GM23338 (cell line): ENCODE measurements at regions not wholly inside any gene's neighbourhood (a gene's known extent, or its start where the extent isn't known, plus 50 kb on each side); places are given as distances from the start of the nearest gene placed in this dataset.
A peak's percentile ranks its signal among the peaks of the same experiment; 100 is the strongest.
"Not testable (repeated sequence)": the region's sequence is repeated elsewhere in the genome, so short reads cannot be mapped to it uniquely, and the experiment has no call there.

Source experiments
- ATAC-seq: fragments of 200-7000 bp; cut with Tn5 transposase; 3 replicates; pipeline ENCODE4 v1.9.1; 2020
- DNase-seq: peaks from one replicate; pipeline ENCODE4 v3.0.0-alpha.2; 2015; ENCODE audit warnings: low spot score
- H2AFZ ChIP-seq: fragments of 200-600 bp; sonication (generic); 2 replicates; pipeline ENCODE4 v1.8.0; 2016; ENCODE audit warnings: antibody characterized with exemption, mild to moderate bottlenecking, moderate library complexity
- H3F3A ChIP-seq: fragments of 200-600 bp; sonication (generic); replicated peaks from 2 replicates; pipeline ENCODE4 v1.8.0; 2017; ENCODE audit warnings: antibody characterized with exemption, mixed run types, low read depth
- H3K27ac ChIP-seq: fragments of 200-600 bp; sonication (generic); 2 replicates; pipeline ENCODE4 v1.6.1; 2016; ENCODE audit warnings: low read depth
- H3K27me3 ChIP-seq: fragments of 200-600 bp; sonication (generic); 2 replicates; pipeline ENCODE4 v1.8.0; 2016; ENCODE audit warnings: mild to moderate bottlenecking, mixed run types, moderate library complexity; ENCODE audit not compliant: insufficient read depth
- H3K36me3 ChIP-seq: fragments of 200-600 bp; sonication (generic); 2 replicates; pipeline ENCODE4 v1.8.0; 2016; ENCODE audit warnings: mild to moderate bottlenecking; ENCODE audit not compliant: insufficient read depth
- H3K4me1 ChIP-seq: fragments of 200-600 bp; sonication (generic); 2 replicates; pipeline ENCODE4 v1.8.0; 2016; ENCODE audit warnings: mild to moderate bottlenecking, moderate library complexity; ENCODE audit not compliant: insufficient read depth
- H3K4me2 ChIP-seq: fragments of 200-600 bp; sonication (generic); 2 replicates; pipeline ENCODE4 v1.7.1; 2017; ENCODE audit warnings: mixed run types
- H3K4me3 ChIP-seq: fragments of 200-600 bp; sonication (generic); 2 replicates; pipeline ENCODE4 v1.6.1; 2016; ENCODE audit warnings: mixed run types
- H3K79me2 ChIP-seq: fragments of 200-600 bp; sonication (generic); replicated peaks from 2 replicates; pipeline ENCODE4 v1.8.0; 2017; ENCODE audit warnings: mild to moderate bottlenecking; ENCODE audit not compliant: insufficient read depth
- H3K9me2 ChIP-seq: fragments of 200-600 bp; sonication (generic); 2 replicates; pipeline ENCODE4 v1.8.0; 2017; ENCODE audit not compliant: insufficient read depth
- H4K20me1 ChIP-seq: fragments of 200-600 bp; sonication (generic); replicated peaks from 2 replicates; pipeline ENCODE4 v1.8.0; 2017; ENCODE audit warnings: mild to moderate bottlenecking; ENCODE audit not compliant: insufficient read depth
- H3K27ac Mint-ChIP-seq: 2 replicates; pipeline ENCODE4 v1.8.0; 2020; ENCODE audit warnings: inconsistent platforms, mild to moderate bottlenecking, moderate library complexity, mixed read lengths
- H3K27me3 Mint-ChIP-seq: 3 replicates; pipeline ENCODE4 v1.8.0; 2022; ENCODE audit warnings: low read depth, mild to moderate bottlenecking, moderate library complexity, mixed read lengths, inconsistent platforms; ENCODE audit not compliant: insufficient read depth, poor library complexity
- H3K36me3 Mint-ChIP-seq: 3 replicates; pipeline ENCODE4 v1.8.0; 2021; ENCODE audit warnings: low read depth, mild to moderate bottlenecking, inconsistent platforms, moderate library complexity, mixed read lengths
- H3K4me1 Mint-ChIP-seq: 3 replicates; pipeline ENCODE4 v1.8.0; 2020; ENCODE audit warnings: mild to moderate bottlenecking, inconsistent platforms, mixed read lengths
- H3K4me3 Mint-ChIP-seq: 3 replicates; pipeline ENCODE4 v1.8.0; 2021; ENCODE audit warnings: moderate library complexity, mild to moderate bottlenecking, inconsistent platforms, mixed read lengths
- H3K9me3 Mint-ChIP-seq: 3 replicates; pipeline ENCODE4 v1.8.0; 2020; ENCODE audit warnings: moderate library complexity, mild to moderate bottlenecking, inconsistent platforms, mixed read lengths
- EZH2 ChIP-seq: fragments of 200-600 bp; sonication (generic); IDR thresholded peaks from one replicate; pipeline ENCODE4 v1.8.0; 2017; ENCODE audit warnings: antibody characterized with exemption, mild to moderate bottlenecking, low read depth; ENCODE audit not compliant: unreplicated experiment

GRCh38 chr7:65572581-65572980 is 198.9 kb downstream of the ZNF92 start:
- H3K36me3 Mint-ChIP-seq, H3F3A ChIP-seq, H3K4me1 ChIP-seq, H3K4me2 ChIP-seq, H2AFZ ChIP-seq, H3K27ac Mint-ChIP-seq, H4K20me1 ChIP-seq, H3K27me3 ChIP-seq, H3K36me3 ChIP-seq, H3K79me2 ChIP-seq, H3K27ac ChIP-seq, H3K27me3 Mint-ChIP-seq, H3K4me3 Mint-ChIP-seq, H3K9me2 ChIP-seq, H3K4me1 Mint-ChIP-seq, H3K9me3 Mint-ChIP-seq: not testable (repeated sequence)
- DNase-seq (peak; percentile 34), ATAC-seq (peak; percentile 68)
- 0 out of 2 replicates have a peak overlapping the region, but pooled peaks have one; percentile 39 for H3K4me3 ChIP-seq
- TF ChIP-seq EZH2: peak; percentile 86

- not testable (repeated sequence) for H3K4me3 Mint-ChIP-seq, H3K9me2 ChIP-seq, H3K27ac Mint-ChIP-seq, H3K4me1 Mint-ChIP-seq, H2AFZ ChIP-seq, H3K27me3 ChIP-seq, H3K4me1 ChIP-seq, H3K4me2 ChIP-seq, H4K20me1 ChIP-seq, H3K36me3 ChIP-seq, DNase-seq, H3K36me3 Mint-ChIP-seq, H3K9me3 Mint-ChIP-seq, ATAC-seq, H3F3A ChIP-seq, H3K79me2 ChIP-seq, H3K4me3 ChIP-seq, H3K27ac ChIP-seq, H3K27me3 Mint-ChIP-seq
Measured at GRCh38 chr7:65576370-65576769, 202.7 kb downstream of the ZNF92 start.

- not testable (repeated sequence) for H3K4me3 Mint-ChIP-seq, H3K9me2 ChIP-seq, H2AFZ ChIP-seq, H4K20me1 ChIP-seq, H3K4me3 ChIP-seq, H3K27ac Mint-ChIP-seq, H3K36me3 ChIP-seq, H3K79me2 ChIP-seq, DNase-seq, H3K27me3 ChIP-seq, H3K4me1 ChIP-seq, H3F3A ChIP-seq, H3K36me3 Mint-ChIP-seq, H3K27ac ChIP-seq, H3K27me3 Mint-ChIP-seq, H3K9me3 Mint-ChIP-seq, H3K4me1 Mint-ChIP-seq, ATAC-seq, H3K4me2 ChIP-seq
Measured at GRCh38 chr7:65582518-65583119, 209.0 kb downstream of the ZNF92 start.

GRCh38 chr7:65602495-65602894 is 228.8 kb downstream of the ZNF92 start:
- H3K27ac ChIP-seq, H2AFZ ChIP-seq, ATAC-seq, H3K4me2 ChIP-seq, DNase-seq, H3K9me3 Mint-ChIP-seq, H3K4me3 ChIP-seq, H3F3A ChIP-seq, H3K27me3 ChIP-seq, H3K36me3 ChIP-seq, H4K20me1 ChIP-seq, H3K27me3 Mint-ChIP-seq, H3K4me1 ChIP-seq, H3K9me2 ChIP-seq, H3K4me3 Mint-ChIP-seq, H3K79me2 ChIP-seq, H3K36me3 Mint-ChIP-seq, H3K4me1 Mint-ChIP-seq, H3K27ac Mint-ChIP-seq: not testable (repeated sequence)
